Skin epidermis (tissue), 12 donors: ENCODE measurements at regions not wholly inside any gene's neighbourhood (a gene's known extent, or its start where the extent isn't known, plus 50 kb on each side); places are given as distances from the start of the nearest gene placed in this dataset.
A peak's percentile ranks its signal among the peaks of the same experiment; 100 is the strongest.
"Not testable (repeated sequence)": the region's sequence is repeated elsewhere in the genome, so short reads cannot be mapped to it uniquely, and the experiment has no call there.

Source experiments
- H3K27ac ChIP-seq, 21 experiments: fragments of 200-600 bp; sonication (generic) in 11 of 21; one replicate each; pipeline ENCODE4 v1.5.0; 2020; ENCODE audit warnings: mild to moderate bottlenecking in 3 of 21, inconsistent platforms in 2 of 21, moderate library complexity in 2 of 21
- H3K4me3 ChIP-seq, 7 experiments: fragments of 200-600 bp; sonication (generic) in 2 of 7; one replicate each; pipeline ENCODE4 v1.5.0; 2020; ENCODE audit warnings: inconsistent platforms in 2 of 7, mild to moderate bottlenecking in 2 of 7, moderate library complexity in 1 of 7

GRCh38 chr7:20083781-20084180 is 133.4 kb downstream of the MACC1 start:
- H3K4me3 ChIP-seq, result no peak overlapping the region
- peak overlapping the region in 5 of 21 experiments; percentile 18 to 51 (median 40) for H3K27ac ChIP-seq

- Histone ChIP-seq H3K27ac (no peak overlapping the region), H3K4me3 (no peak overlapping the region)
These were observed 138.1 kb downstream of the MACC1 start for GRCh38 chr7:20079080-20079479.

GRCh38 chr7:20076835-20077234 is 140.3 kb downstream of the MACC1 start:
- peak overlapping the region in 4 of 21 experiments; percentile 29 to 58 (median 36) for H3K27ac ChIP-seq
- H3K4me3 ChIP-seq, result no peak overlapping the region

- H3K4me3 ChIP-seq, result no peak overlapping the region
- peak overlapping the region in 4 of 21 experiments; percentile 29 to 58 (median 36) for H3K27ac ChIP-seq
These were observed 141.0 kb downstream of the MACC1 start for GRCh38 chr7:20075992-20076820.

GRCh38 chr7:20075440-20075839 is 141.7 kb downstream of the MACC1 start:
- H3K4me3 ChIP-seq, result no peak overlapping the region
- no peak overlapping the region for H3K27ac ChIP-seq

- H3K27ac ChIP-seq, H3K4me3 ChIP-seq: not testable (repeated sequence)
These were observed 149.2 kb downstream of the MACC1 start for GRCh38 chr7:20068004-20068403.

GRCh38 chr7:20064974-20065862 is 152.0 kb downstream of the MACC1 start:
- H3K27ac ChIP-seq, result peak overlapping the region in 1 of 21 experiments; percentile 34

GRCh38 chr7:20064181-20064970 is 152.8 kb downstream of the MACC1 start:
- peak overlapping the region in 2 of 21 experiments; percentile 28 to 34 for H3K27ac ChIP-seq
- H3K4me3 ChIP-seq, result no peak overlapping the region

More at GRCh38 chr7:20064974-20065862, 152.0 kb downstream of the MACC1 start:
- H3K4me3 ChIP-seq, result no peak overlapping the region

- H3K4me3 ChIP-seq, result no peak overlapping the region
These were observed 153.5 kb downstream of the MACC1 start for GRCh38 chr7:20063644-20064043.

GRCh38 chr7:20062932-20063331 is 154.3 kb downstream of the MACC1 start:
- Histone ChIP-seq H3K27ac (no peak overlapping the region), H3K4me3 (no peak overlapping the region)

More at GRCh38 chr7:20063644-20064043, 153.5 kb downstream of the MACC1 start:
- H3K27ac ChIP-seq, result peak overlapping the region in 1 of 21 experiments; percentile 28

GRCh38 chr7:20053334-20054104 is 163.7 kb downstream of the MACC1 start:
- H3K27ac ChIP-seq, result no peak overlapping the region

GRCh38 chr7:20050241-20050966 is 166.8 kb downstream of the MACC1 start:
- Histone ChIP-seq H3K27ac (no peak overlapping the region), H3K4me3 (no peak overlapping the region)

More at GRCh38 chr7:20053334-20054104, 163.7 kb downstream of the MACC1 start:
- no peak overlapping the region for H3K4me3 ChIP-seq

GRCh38 chr7:20038676-20039075 is 178.5 kb downstream of the MACC1 start:
- no peak overlapping the region for H3K4me3 ChIP-seq
- H3K27ac ChIP-seq, result no peak overlapping the region

- no peak overlapping the region for H3K4me3 ChIP-seq
- H3K27ac ChIP-seq, result no peak overlapping the region
These were observed 181.8 kb downstream of the MACC1 start for GRCh38 chr7:20035279-20035875.

- no peak overlapping the region for H3K4me3 ChIP-seq
- peak overlapping the region in 2 of 21 experiments; percentile 57 to 66 for H3K27ac ChIP-seq
These were observed 183.4 kb downstream of the MACC1 start for GRCh38 chr7:20033621-20034400.

- H3K4me3 ChIP-seq, result no peak overlapping the region
- peak overlapping the region in 3 of 21 experiments; percentile 2 to 66 (median 57) for H3K27ac ChIP-seq
These were observed 184.4 kb downstream of the MACC1 start for GRCh38 chr7:20032741-20033140.

GRCh38 chr7:20030915-20031362 is 186.2 kb downstream of the MACC1 start:
- Histone ChIP-seq H3K27ac (no peak overlapping the region), H3K4me3 (no peak overlapping the region)
